HG03280 (cell line): ENCODE measurements at regions not wholly inside any gene's neighbourhood (a gene's known extent, or its start where the extent isn't known, plus 50 kb on each side); places are given as distances from the start of the nearest gene placed in this dataset.
A peak's percentile ranks its signal among the peaks of the same experiment; 100 is the strongest.

Experiments used
- ATAC-seq: cut with Tn5 transposase; IDR thresholded peaks from one replicate; pipeline ENCODE4 v1.9.1; 2021; ENCODE audit warnings: mild to moderate bottlenecking, moderate library complexity; ENCODE audit not compliant: unreplicated experiment

- no peak for ATAC-seq
Measured at GRCh38 chr4:26133840-26134239, 187.0 kb upstream of the RBPJ start.

GRCh38 chr4:26135331-26135730, 185.5 kb upstream of the RBPJ start:
- ATAC-seq: no peak

DNA sequence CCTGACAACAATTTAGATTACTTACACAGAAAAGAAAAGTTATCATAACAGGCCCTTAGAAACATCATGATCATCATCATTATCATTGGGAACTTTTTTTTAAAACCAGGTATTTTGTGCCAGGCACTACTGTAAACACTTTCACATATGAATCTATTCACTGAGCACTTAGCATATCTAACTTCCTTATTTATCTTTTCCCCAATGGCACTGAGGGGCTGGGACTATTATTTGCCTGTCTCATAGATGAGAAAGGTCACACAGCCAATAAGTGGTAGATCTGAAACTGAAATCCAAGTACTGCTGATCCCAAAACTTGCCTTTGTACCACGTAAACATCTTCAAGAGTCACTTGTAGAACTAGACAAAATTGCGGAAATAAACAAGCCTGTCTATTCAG, 184.2 kb upstream of the RBPJ start:
- no peak for ATAC-seq

DNA sequence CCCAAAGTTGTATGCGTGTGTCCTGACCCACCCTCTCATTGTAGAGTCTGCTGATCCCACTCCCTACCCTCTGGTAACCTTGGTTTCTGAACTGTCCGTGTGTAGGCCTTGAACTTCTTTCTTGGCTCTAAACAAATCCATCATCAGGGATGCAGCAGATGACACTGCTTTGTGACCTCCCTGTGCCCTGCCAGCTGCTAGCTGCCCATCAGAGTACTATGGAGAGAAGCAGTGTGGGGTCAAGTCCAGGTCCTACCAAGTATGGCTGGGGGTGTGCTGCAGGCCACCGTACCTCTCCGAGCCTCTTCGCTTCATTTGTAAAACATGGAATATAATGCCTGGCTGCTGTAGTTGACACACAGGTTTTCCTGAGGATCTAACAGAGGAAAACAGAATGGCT, 183.5 kb upstream of the RBPJ start:
- no peak for ATAC-seq

DNA sequence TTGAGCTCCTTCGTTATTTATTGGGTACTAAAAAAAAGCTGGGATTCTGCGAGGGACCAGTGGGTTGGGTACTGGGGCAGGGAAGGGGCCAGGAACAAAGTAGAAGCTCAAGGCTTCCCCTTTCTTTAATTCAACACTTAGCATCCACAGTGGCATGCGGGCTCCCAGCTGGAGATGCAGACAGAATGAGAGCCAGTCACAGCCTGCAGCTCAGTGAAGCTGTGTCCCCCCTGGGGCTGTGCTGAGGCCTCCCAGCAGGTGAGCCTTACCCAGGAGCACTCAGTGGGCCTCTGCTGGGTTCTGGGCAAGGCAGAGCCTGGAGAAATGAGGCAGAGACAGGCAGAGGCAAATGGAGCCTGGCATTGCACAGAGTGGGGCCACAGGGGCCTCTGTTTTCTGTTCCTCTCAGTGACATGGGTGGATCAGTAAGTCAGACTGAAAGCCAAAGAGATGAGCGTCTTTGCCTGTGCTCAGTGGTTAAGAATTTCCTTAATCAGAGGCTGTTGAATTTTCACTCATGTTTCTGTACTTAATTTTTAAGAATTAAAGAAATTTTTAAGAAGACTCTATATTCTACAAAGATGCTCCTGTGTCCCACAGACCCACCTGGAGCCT, 181.4 kb upstream of the RBPJ start:
- no peak for ATAC-seq

GRCh38 chr4:26140150-26140898, 180.5 kb upstream of the RBPJ start:
- no peak for ATAC-seq

GRCh38 chr4:26141051-26141721, 179.6 kb upstream of the RBPJ start:
- no peak for ATAC-seq

- ATAC-seq: peak; percentile 83
Measured at GRCh38 chr4:26141911-26142638, 178.7 kb upstream of the RBPJ start.

GRCh38 chr4:26144526-26145155, 176.2 kb upstream of the RBPJ start:
- ATAC-seq: no peak

- no peak for ATAC-seq
Measured at GRCh38 chr4:26145212-26145611, 175.6 kb upstream of the RBPJ start.

- no peak for ATAC-seq
Measured at GRCh38 chr4:26148927-26149326, 171.9 kb upstream of the RBPJ start.

DNA sequence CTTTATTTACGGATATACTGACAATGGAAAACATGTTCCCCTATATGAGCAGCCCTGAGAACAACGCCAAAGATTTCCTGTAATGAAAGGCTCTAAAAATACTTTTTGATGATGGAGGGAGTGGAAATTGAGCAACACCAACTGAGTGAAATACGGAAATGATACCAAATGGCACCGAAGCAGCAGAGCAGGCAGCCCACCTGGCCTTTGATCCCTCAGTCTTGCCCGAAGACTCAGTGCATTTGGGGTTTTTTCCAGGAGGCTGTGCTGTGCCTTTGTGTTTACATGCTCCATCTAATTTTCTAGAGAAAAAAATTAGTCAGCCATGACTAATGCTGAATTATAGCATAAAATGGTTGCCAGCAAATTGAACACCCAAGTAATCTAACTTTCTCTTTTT, 169.9 kb upstream of the RBPJ start:
- ATAC-seq: no peak

DNA sequence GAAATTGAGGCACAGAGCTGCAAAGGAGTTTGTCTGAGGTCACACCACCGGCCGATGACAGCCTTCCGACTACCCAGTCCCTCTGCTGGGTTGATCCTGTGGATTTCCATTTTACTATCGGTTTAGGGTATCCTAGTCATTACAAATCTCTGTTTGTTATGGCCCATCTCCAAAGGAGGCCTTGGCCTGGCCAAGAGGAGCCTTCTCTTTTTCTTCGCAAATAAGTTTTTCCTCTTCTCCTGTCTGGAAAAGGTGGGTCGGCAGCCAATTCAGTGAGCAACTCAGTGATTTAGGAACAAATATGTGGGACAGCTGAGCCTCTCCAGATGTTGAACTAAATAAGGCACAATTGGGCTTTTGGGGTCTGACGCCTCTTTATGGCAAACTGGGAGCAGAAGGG, 169.2 kb upstream of the RBPJ start:
- no peak for ATAC-seq

GRCh38 chr4:26152056-26152455, 168.8 kb upstream of the RBPJ start:
- ATAC-seq: no peak

DNA sequence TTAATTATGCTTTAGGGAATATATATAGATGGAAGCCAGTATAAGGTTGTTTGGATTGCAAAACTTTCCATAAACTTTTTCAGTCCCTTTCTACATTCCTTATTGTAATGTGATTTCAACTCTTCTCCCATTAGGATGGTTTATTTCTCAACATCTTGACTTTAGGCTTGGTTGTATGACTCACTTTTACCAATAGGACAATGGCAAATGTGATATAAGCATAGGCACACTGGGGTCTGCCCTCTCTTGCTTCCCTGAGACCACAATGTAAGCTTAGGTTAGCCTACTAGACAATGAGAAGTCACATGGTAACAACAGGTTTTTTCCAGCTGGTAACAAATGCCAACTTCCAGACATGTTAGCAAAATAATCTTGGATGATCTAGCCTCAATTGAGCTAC, 163.3 kb upstream of the RBPJ start:
- ATAC-seq: no peak

GRCh38 chr4:26160591-26160990, 160.2 kb upstream of the RBPJ start:
- no peak for ATAC-seq

GRCh38 chr4:26161030-26161824, 159.6 kb upstream of the RBPJ start:
- no peak for ATAC-seq

DNA sequence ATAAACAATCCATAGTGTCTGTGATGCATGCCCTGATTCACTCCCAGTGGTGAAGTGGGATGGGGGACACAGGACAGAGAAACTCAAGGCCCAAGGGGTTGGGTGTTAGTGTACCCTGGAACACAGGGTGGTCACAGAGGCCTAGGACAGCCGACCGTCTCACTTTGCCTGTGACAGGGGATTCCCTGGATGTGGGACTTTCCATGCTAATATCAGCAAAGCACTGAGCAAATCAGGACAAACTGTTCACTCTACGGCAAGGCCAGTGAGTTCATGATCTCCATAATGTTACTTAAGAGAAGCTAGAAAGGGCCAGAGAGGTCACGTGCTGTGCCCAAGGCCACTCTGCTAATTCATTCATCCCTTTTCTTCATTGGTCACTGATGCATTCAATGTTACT, 158.7 kb upstream of the RBPJ start:
- no peak for ATAC-seq

DNA sequence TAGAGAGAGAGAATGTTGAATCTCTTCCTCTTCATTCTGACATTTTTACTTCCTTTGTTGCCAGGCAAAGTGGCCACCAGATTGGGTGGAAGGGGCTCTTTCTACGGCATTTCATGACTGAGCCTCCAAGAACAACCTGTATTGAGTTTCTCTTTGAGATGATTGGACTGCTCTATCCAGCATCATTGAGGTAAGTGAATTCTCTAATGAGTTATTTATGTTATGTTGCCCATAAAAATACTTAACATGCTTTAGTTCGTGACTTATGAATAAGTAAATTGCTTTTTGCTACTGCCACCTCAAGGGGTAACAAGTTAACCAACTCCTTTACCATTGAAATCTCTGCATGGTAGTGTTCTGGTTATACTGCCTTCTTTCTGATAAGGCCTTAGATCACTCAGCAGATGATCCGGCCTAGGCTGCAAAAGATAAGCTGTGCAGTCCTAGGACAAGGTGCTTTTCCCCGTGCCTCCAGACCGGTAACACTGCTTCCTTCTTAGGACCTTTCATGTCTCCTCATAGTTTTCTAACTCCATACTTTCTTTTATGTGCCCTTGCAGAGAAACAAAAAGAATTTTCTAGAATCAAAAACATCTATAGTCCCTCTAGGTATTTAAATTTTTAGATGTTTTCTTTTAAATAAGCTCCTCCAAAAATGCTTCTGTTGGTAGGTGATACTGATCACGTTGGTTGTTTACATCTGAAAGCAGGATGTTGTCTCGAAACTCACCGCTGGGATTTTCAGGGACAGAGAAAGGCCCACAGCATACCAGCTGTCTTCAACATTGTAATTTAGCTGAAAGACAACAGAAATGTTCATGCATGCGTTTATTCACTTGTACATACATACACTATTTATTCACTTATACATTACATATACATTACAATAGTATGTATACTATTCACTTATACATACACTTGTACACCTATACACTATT, 157.1 kb upstream of the RBPJ start:
- no peak for ATAC-seq
